Loucy (cell line): ENCODE measurements at regions not wholly inside any gene's neighbourhood (a gene's known extent, or its start where the extent isn't known, plus 50 kb on each side); places are given as distances from the start of the nearest gene placed in this dataset.

Experiments used
- H2AFZ ChIP-seq: fragments of 200-600 bp; sonication (generic); 2 replicates; pipeline ENCODE4 v1.6.0; 2016; ENCODE audit warnings: antibody characterized with exemption, mild to moderate bottlenecking, low read length, moderate library complexity
- H3F3A ChIP-seq: fragments of 200-600 bp; 2 replicates; pipeline ENCODE4 v1.6.0; 2016; ENCODE audit warnings: antibody characterized with exemption, low read depth, mild to moderate bottlenecking
- H3K27me3 ChIP-seq: fragments of 200-600 bp; sonication (generic); 2 replicates; pipeline ENCODE4 v1.6.1; 2014; ENCODE audit warnings: low read length, mild to moderate bottlenecking; ENCODE audit not compliant: insufficient read depth, poor library complexity, severe bottlenecking
- H3K36me3 ChIP-seq: fragments of 200-600 bp; sonication (generic); 2 replicates; pipeline ENCODE4 v1.6.1; 2016; ENCODE audit warnings: low read length; ENCODE audit not compliant: insufficient read depth
- H3K4me1 ChIP-seq: fragments of 200-600 bp; sonication (generic); 2 replicates; pipeline ENCODE4 v1.5.1; 2014; ENCODE audit warnings: low read length, mild to moderate bottlenecking; ENCODE audit not compliant: insufficient read depth, poor library complexity, severe bottlenecking
- H3K4me2 ChIP-seq: fragments of 200-600 bp; sonication (generic); 2 replicates; pipeline ENCODE4 v1.6.0; 2014; ENCODE audit warnings: antibody characterized with exemption, low read length, low read depth, mild to moderate bottlenecking; ENCODE audit not compliant: poor library complexity, severe bottlenecking
- H3K4me3 ChIP-seq: fragments of 200-600 bp; sonication (generic); 2 replicates; pipeline ENCODE4 v1.5.1; 2014; ENCODE audit warnings: low read length, mild to moderate bottlenecking, mixed read lengths; ENCODE audit not compliant: poor library complexity, severe bottlenecking
- H3K79me2 ChIP-seq: fragments of 200-600 bp; sonication (generic); 2 replicates; pipeline ENCODE4 v1.6.1; 2014; ENCODE audit warnings: low read length; ENCODE audit not compliant: insufficient read depth
- H3K9ac ChIP-seq: fragments of 200-600 bp; sonication (generic); 2 replicates; pipeline ENCODE4 v1.6.0; 2014; ENCODE audit warnings: mild to moderate bottlenecking, low read depth, low read length, moderate library complexity; ENCODE audit not compliant: poor library complexity, severe bottlenecking
- H3K9me2 ChIP-seq: fragments of 200-600 bp; sonication (generic); replicated peaks from 2 replicates; pipeline ENCODE4 v1.6.1; 2016; ENCODE audit warnings: low read depth, low read length, mixed read lengths
- H3K9me3 ChIP-seq: fragments of 200-600 bp; sonication (generic); 2 replicates; pipeline ENCODE4 v1.6.1; 2014; ENCODE audit warnings: mild to moderate bottlenecking, antibody characterized with exemption, low read length, low read depth; ENCODE audit not compliant: insufficient read depth
- H4K20me1 ChIP-seq: fragments of 200-600 bp; sonication (generic); 2 replicates; pipeline ENCODE4 v1.6.0; 2014; ENCODE audit warnings: antibody characterized with exemption, low read length, mild to moderate bottlenecking; ENCODE audit not compliant: insufficient read depth, poor library complexity, severe bottlenecking
- CTCF ChIP-seq: fragments of 200-600 bp; sonication (generic); conservative IDR thresholded peaks from 2 replicates; pipeline ENCODE4 v1.5.1; 2014; ENCODE audit warnings: mild to moderate bottlenecking, antibody characterized with exemption, low read length
- EZH2phosphoT487 ChIP-seq: fragments of 200-600 bp; IDR thresholded peaks from 2 replicates; pipeline ENCODE4 v1.6.1; 2018; ENCODE audit warnings: antibody characterized with exemption, mild to moderate bottlenecking, moderate library complexity, borderline replicate concordance

- Histone ChIP-seq H3K9me3 (no peaks in the 10 kb centered on the region), H3K9ac (no peak overlapping the region), H4K20me1 (no peaks in the 10 kb centered on the region), H3K4me2 (no peak overlapping the region), H2AFZ (no peak overlapping the region), H3K4me1 (no peaks in the 10 kb centered on the region), H3K27me3 (no peaks in the 10 kb centered on the region), H3K36me3 (no peaks in the 10 kb centered on the region), H3K9me2 (no peaks in the 10 kb centered on the region), H3K4me3 (no peak overlapping the region), H3F3A (no peaks in the 10 kb centered on the region), H3K79me2 (no peaks in the 10 kb centered on the region)
- TF ChIP-seq CTCF (no peak), EZH2phosphoT487 (no peak)
Observed at GRCh38 chrX:25180242-25180641, 164.5 kb upstream of the ARX start.

DNA sequence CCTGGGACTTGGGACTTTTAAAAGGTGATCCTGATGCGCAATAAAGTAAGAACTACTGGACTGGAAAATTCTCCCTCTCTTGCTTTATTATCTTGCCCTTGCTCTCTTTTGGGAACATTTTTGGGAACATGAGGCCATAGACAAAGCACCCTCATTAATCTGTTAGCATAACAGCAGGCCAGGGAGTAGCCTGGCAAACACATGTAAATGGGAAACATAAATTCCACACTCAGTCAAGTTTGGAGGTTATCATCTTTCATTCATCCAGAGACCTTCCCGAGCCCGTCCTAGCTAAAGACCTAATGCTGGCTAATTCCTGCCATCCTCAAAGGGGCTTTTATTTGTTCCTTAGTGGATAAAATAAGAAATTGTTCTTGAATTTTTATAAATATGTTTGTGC, 162.8 kb upstream of the ARX start:
- Histone ChIP-seq H3K79me2 (no peaks in the 10 kb centered on the region), H3K4me2 (no peak overlapping the region), H3K4me1 (no peaks in the 10 kb centered on the region), H4K20me1 (no peaks in the 10 kb centered on the region), H3K9me2 (no peaks in the 10 kb centered on the region), H3K36me3 (no peaks in the 10 kb centered on the region), H3K27me3 (no peaks in the 10 kb centered on the region), H3K4me3 (no peak overlapping the region), H3K9ac (no peak overlapping the region), H3K9me3 (no peaks in the 10 kb centered on the region), H3F3A (no peaks in the 10 kb centered on the region), H2AFZ (no peak overlapping the region)
- no peak for TF ChIP-seq CTCF

DNA sequence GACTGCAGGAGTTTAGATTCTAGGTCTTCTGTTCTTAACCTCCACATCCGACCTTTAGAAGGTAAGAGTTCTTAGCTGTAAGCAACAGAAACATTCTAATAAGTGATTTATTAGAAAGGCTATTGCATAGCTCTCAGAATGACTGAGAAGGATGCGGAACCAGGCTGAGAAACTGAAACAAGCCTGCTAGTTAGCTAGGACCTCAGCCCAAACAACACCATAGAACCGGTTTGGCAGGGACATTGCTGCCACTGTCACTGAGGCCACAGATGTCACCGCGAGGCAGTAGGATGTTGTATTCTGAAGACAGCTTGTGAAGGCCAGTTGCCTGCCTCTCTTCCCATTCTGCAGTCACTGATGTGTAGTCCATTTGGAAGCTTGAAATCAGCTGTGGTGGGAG, 160.0 kb upstream of the ARX start:
- no peaks in the 10 kb centered on the region for H3K36me3 ChIP-seq
- no peaks in the 10 kb centered on the region for H3K27me3 ChIP-seq
- TF ChIP-seq EZH2phosphoT487 (no peak), CTCF (no peak)
- no peaks in the 10 kb centered on the region for H3K4me1 ChIP-seq
- no peak overlapping the region for H2AFZ ChIP-seq
- H3K79me2 ChIP-seq: no peaks in the 10 kb centered on the region
- H3K9ac ChIP-seq: no peak overlapping the region
- H4K20me1 ChIP-seq: no peaks in the 10 kb centered on the region
- H3K4me2 ChIP-seq: no peak overlapping the region
- H3K9me2 ChIP-seq: no peaks in the 10 kb centered on the region
- H3F3A ChIP-seq: no peaks in the 10 kb centered on the region
- no peaks in the 10 kb centered on the region for H3K9me3 ChIP-seq
- no peak overlapping the region for H3K4me3 ChIP-seq
